ENCODE measurements at regions not wholly inside any gene's neighbourhood (a gene's known extent, or its start where the extent isn't known, plus 50 kb on each side); places are given as distances from the start of the nearest gene placed in this dataset.

- H2AFZ ChIP-seq (ENCODE audit: low read depth, low read length), result no peak overlapping the region
- peak overlapping the region; percentile 48 for H3K4me2 ChIP-seq (ENCODE audit: low read length)
Measured at GRCh38 chr4:176964116-176964691, 171.5 kb upstream of the VEGFC start.

GRCh38 chr4:176967586-176967985 lies 174.9 kb upstream of the VEGFC start:
- Histone ChIP-seq H3K4me3 (ENCODE audit: low read length) (no peak overlapping the region), H3K79me2 (ENCODE audit: low read length) (no peaks in the 10 kb centered on the region)
- TF ChIP-seq CTCF (IDR thresholded peaks at IDR 0.05; ENCODE audit: low read depth, low read length) (no peak), EZH2phosphoT487 (IDR thresholded peaks at IDR 0.05; ENCODE audit: low read depth) (no peak)

More at GRCh38 chr4:176964116-176964691, 171.5 kb upstream of the VEGFC start:
- Histone ChIP-seq H3K4me3 (ENCODE audit: low read length) (peak overlapping the region; percentile 42; the same call in 1 of the 2 replicates), H3K9me3 (ENCODE audit: insufficient read depth, low read length) (no peaks in the 10 kb centered on the region), H3K27ac (ENCODE audit: low read length) (no peak overlapping the region), H3K27me3 (ENCODE audit: low read depth, low read length) (no peaks in the 10 kb centered on the region), H3K4me1 (ENCODE audit: low read length) (no peaks in the 10 kb centered on the region), H4K20me1 (ENCODE audit: insufficient read depth, low read length) (no peaks in the 10 kb centered on the region), H3K79me2 (ENCODE audit: low read length) (no peaks in the 10 kb centered on the region), H3K9ac (ENCODE audit: low read length) (no peak overlapping the region), H3K36me3 (replicated peaks; ENCODE audit: low read depth, low read length) (no peaks in the 10 kb centered on the region)
- TF ChIP-seq CTCF (IDR thresholded peaks at IDR 0.05; ENCODE audit: low read depth, low read length) (peak; percentile 78), EZH2phosphoT487 (IDR thresholded peaks at IDR 0.05; ENCODE audit: low read depth) (no peak)

GRCh38 chr4:176968094-176968493 lies 175.4 kb upstream of the VEGFC start:
- TF ChIP-seq CTCF (IDR thresholded peaks at IDR 0.05; ENCODE audit: low read depth, low read length) (no peak), EZH2phosphoT487 (IDR thresholded peaks at IDR 0.05; ENCODE audit: low read depth) (no peak)
- no peaks in the 10 kb centered on the region for H3K36me3 ChIP-seq (replicated peaks; ENCODE audit: low read depth, low read length)
- H3K27me3 ChIP-seq (ENCODE audit: low read depth, low read length), result no peaks in the 10 kb centered on the region
- no peak overlapping the region for H3K27ac ChIP-seq (ENCODE audit: low read length)
- H3K9me3 ChIP-seq (ENCODE audit: insufficient read depth, low read length), result no peaks in the 10 kb centered on the region
- H3K79me2 ChIP-seq (ENCODE audit: low read length), result no peaks in the 10 kb centered on the region
- no peak overlapping the region for H3K9ac ChIP-seq (ENCODE audit: low read length)
- H4K20me1 ChIP-seq (ENCODE audit: insufficient read depth, low read length), result no peaks in the 10 kb centered on the region
- H3K4me2 ChIP-seq (ENCODE audit: low read length), result no peak overlapping the region
- H3K4me3 ChIP-seq (ENCODE audit: low read length), result no peak overlapping the region
- H2AFZ ChIP-seq (ENCODE audit: low read depth, low read length), result no peak overlapping the region
- H3K4me1 ChIP-seq (ENCODE audit: low read length), result no peaks in the 10 kb centered on the region

More at GRCh38 chr4:176967586-176967985, 174.9 kb upstream of the VEGFC start:
- Histone ChIP-seq H3K36me3 (replicated peaks; ENCODE audit: low read depth, low read length) (no peaks in the 10 kb centered on the region), H3K9ac (ENCODE audit: low read length) (no peak overlapping the region), H4K20me1 (ENCODE audit: insufficient read depth, low read length) (no peaks in the 10 kb centered on the region), H3K4me2 (ENCODE audit: low read length) (no peak overlapping the region), H3K27me3 (ENCODE audit: low read depth, low read length) (no peaks in the 10 kb centered on the region), H3K4me1 (ENCODE audit: low read length) (no peaks in the 10 kb centered on the region), H3K27ac (ENCODE audit: low read length) (no peak overlapping the region), H2AFZ (ENCODE audit: low read depth, low read length) (no peak overlapping the region), H3K9me3 (ENCODE audit: insufficient read depth, low read length) (no peaks in the 10 kb centered on the region)

GRCh38 chr4:176969011-176969410 lies 176.3 kb upstream of the VEGFC start:
- Histone ChIP-seq H3K9ac (ENCODE audit: low read length) (no peak overlapping the region), H2AFZ (ENCODE audit: low read depth, low read length) (no peak overlapping the region), H3K4me2 (ENCODE audit: low read length) (no peak overlapping the region), H3K79me2 (ENCODE audit: low read length) (no peaks in the 10 kb centered on the region), H3K27me3 (ENCODE audit: low read depth, low read length) (no peaks in the 10 kb centered on the region), H3K27ac (ENCODE audit: low read length) (no peak overlapping the region), H3K36me3 (replicated peaks; ENCODE audit: low read depth, low read length) (no peaks in the 10 kb centered on the region), H3K9me3 (ENCODE audit: insufficient read depth, low read length) (no peaks in the 10 kb centered on the region), H3K4me1 (ENCODE audit: low read length) (no peaks in the 10 kb centered on the region), H4K20me1 (ENCODE audit: insufficient read depth, low read length) (no peaks in the 10 kb centered on the region), H3K4me3 (ENCODE audit: low read length) (no peak overlapping the region)
- TF ChIP-seq CTCF (IDR thresholded peaks at IDR 0.05; ENCODE audit: low read depth, low read length), result no peak
